OCI-LY7 (cell line): ENCODE measurements at regions not wholly inside any gene's neighbourhood (a gene's known extent, or its start where the extent isn't known, plus 50 kb on each side); places are given as distances from the start of the nearest gene placed in this dataset.

Experiments used
- BruUV-seq: library from RNA; stranded (reverse); fragments of 400-500 nt; replicated peaks from 2 replicates; lab custom pipeline; 2021; lab: Mats Ljungman, UMichigan
- CTCF ChIA-PET: fragments of 300-600 bp; sonication (Branson Sonifier 250); formaldehyde crosslinking; loops from one replicate; lab custom pipeline; 2022; ENCODE audit warnings: antibody characterized with exemption; ENCODE audit not compliant: unreplicated experiment; lab: Charles Lee
- POLR2A ChIA-PET: fragments of 300-600 bp; sonication (Branson Sonifier 250); formaldehyde crosslinking; loops from one replicate; lab custom pipeline; 2022; ENCODE audit warnings: antibody characterized with exemption; lab: Charles Lee
- DNase-seq: peaks from one replicate; pipeline ENCODE4 v3.0.0-alpha.2; 2015; ENCODE audit warnings: low spot score
- H2AFZ ChIP-seq: fragments of 200-600 bp; sonication (generic), shearing (Covaris generic); 2 replicates; pipeline ENCODE4 v1.6.1; 2014; ENCODE audit warnings: mild to moderate bottlenecking, antibody characterized with exemption, low read length, moderate library complexity
- H3K27ac ChIP-seq: fragments of 200-600 bp; sonication (generic); 2 replicates; pipeline ENCODE4 v1.5.1; 2014; ENCODE audit warnings: mixed run types, low read depth, mild to moderate bottlenecking, moderate library complexity, low read length, inconsistent platforms; ENCODE audit not compliant: poor library complexity, severe bottlenecking
- H3K36me3 ChIP-seq: fragments of 200-600 bp; sonication (generic); 2 replicates; pipeline ENCODE4 v1.6.1; 2014; ENCODE audit warnings: mild to moderate bottlenecking, antibody characterized with exemption, low read length, moderate library complexity, mixed read lengths; ENCODE audit not compliant: insufficient read depth
- H3K4me1 ChIP-seq: fragments of 200-600 bp; sonication (generic); 2 replicates; pipeline ENCODE4 v1.5.1; 2014; ENCODE audit warnings: mild to moderate bottlenecking, low read length; ENCODE audit not compliant: insufficient read depth, poor library complexity, severe bottlenecking
- H3K4me2 ChIP-seq: fragments of 200-600 bp; sonication (generic); 2 replicates; pipeline ENCODE4 v1.6.1; 2014; ENCODE audit warnings: mild to moderate bottlenecking, low read length
- H3K4me3 ChIP-seq: fragments of 200-600 bp; sonication (generic); 2 replicates; pipeline ENCODE4 v1.5.1; 2014; ENCODE audit warnings: mild to moderate bottlenecking, low read depth, low read length; ENCODE audit not compliant: poor library complexity, severe bottlenecking
- H3K79me2 ChIP-seq: fragments of 200-600 bp; sonication (generic); 2 replicates; pipeline ENCODE4 v1.6.1; 2016; ENCODE audit warnings: low read depth, mild to moderate bottlenecking, low read length, moderate library complexity, mixed read lengths; ENCODE audit not compliant: insufficient read depth
- H3K9me2 ChIP-seq: fragments of 200-600 bp; sonication (generic); 2 replicates; pipeline ENCODE4 v1.6.1; 2016; ENCODE audit warnings: mild to moderate bottlenecking, low read length, mixed read lengths; ENCODE audit not compliant: insufficient read depth
- H3K9me3 ChIP-seq: fragments of 200-600 bp; sonication (generic); 2 replicates; pipeline ENCODE4 v1.6.1; 2014; ENCODE audit warnings: mild to moderate bottlenecking, mixed run types, low read length, mixed read lengths
- H4K20me1 ChIP-seq: fragments of 200-600 bp; sonication (generic); 2 replicates; pipeline ENCODE4 v1.6.1; 2014; ENCODE audit warnings: mild to moderate bottlenecking, antibody characterized with exemption, low read length, moderate library complexity, mixed read lengths; ENCODE audit not compliant: insufficient read depth
- EZH2phosphoT487 ChIP-seq: fragments of 200-600 bp; sonication (generic); IDR thresholded peaks from 2 replicates; pipeline ENCODE4 v1.6.1; 2018; ENCODE audit warnings: low read depth, borderline replicate concordance, mild to moderate bottlenecking, mixed run types, antibody characterized with exemption, low read length, moderate library complexity, mixed read lengths
- intact Hi-C: fragments of 100-400 bp; cut with micrococcal nuclease; formaldehyde crosslinking; loops from one replicate; pipeline ENCODE4 v1.10.0; 2022; ENCODE audit not compliant: unreplicated experiment
- TF ChIP-seq, protein P1 (sequence below): fragments of 200-600 bp; sonication (generic); conservative IDR thresholded peaks from 2 replicates; pipeline ENCODE4 v1.5.1; 2014; ENCODE audit warnings: mild to moderate bottlenecking, antibody characterized with exemption, low read length, moderate library complexity, mixed read lengths

DNA sequence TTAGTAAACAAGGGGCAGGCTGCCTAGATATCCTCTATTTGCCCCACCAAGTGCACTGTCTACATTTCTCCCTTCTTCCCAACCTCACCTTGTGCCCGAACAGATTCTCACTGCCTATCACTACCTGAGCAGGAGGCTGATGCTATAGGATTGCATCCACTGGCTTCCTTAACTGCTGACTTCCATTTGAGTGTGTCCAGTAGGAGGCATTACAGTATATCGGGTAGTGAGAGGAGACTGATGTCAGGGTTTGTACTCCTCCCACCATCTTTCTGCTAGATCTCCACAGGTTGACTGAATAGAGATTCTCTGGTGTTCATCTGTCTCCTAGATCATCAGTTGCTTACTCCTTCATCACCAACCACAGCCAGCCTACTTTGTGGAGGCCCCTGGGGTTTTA, 796.3 kb downstream of the LRRIQ3 start:
- intact Hi-C loops, result no loop called here
- no peak overlapping the region for H3K4me2 ChIP-seq
- no peaks in the 10 kb centered on the region for H3K9me2 ChIP-seq
- no peaks in the 10 kb centered on the region for H3K36me3 ChIP-seq
- H3K9me3 ChIP-seq, result no peaks in the 10 kb centered on the region
- no peaks in the 10 kb centered on the region for H3K4me1 ChIP-seq
- H3K4me3 ChIP-seq, result no peak overlapping the region
- no peaks in the 10 kb centered on the region for H4K20me1 ChIP-seq
- CTCF ChIA-PET, result no interaction called here
- no TSS peak for BruUV-seq
- no peak for DNase-seq
- no peaks in the 10 kb centered on the region for H3K79me2 ChIP-seq
- POLR2A ChIA-PET, result no interaction called here
- H3K27ac ChIP-seq, result no peak overlapping the region
- H2AFZ ChIP-seq, result no peak overlapping the region
- TF ChIP-seq, protein P1, sequence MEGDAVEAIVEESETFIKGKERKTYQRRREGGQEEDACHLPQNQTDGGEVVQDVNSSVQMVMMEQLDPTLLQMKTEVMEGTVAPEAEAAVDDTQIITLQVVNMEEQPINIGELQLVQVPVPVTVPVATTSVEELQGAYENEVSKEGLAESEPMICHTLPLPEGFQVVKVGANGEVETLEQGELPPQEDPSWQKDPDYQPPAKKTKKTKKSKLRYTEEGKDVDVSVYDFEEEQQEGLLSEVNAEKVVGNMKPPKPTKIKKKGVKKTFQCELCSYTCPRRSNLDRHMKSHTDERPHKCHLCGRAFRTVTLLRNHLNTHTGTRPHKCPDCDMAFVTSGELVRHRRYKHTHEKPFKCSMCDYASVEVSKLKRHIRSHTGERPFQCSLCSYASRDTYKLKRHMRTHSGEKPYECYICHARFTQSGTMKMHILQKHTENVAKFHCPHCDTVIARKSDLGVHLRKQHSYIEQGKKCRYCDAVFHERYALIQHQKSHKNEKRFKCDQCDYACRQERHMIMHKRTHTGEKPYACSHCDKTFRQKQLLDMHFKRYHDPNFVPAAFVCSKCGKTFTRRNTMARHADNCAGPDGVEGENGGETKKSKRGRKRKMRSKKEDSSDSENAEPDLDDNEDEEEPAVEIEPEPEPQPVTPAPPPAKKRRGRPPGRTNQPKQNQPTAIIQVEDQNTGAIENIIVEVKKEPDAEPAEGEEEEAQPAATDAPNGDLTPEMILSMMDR, result no peak
- no peak for TF ChIP-seq EZH2phosphoT487

- Histone ChIP-seq H2AFZ (no peak overlapping the region), H4K20me1 (no peaks in the 10 kb centered on the region), H3K27ac (no peak overlapping the region), H3K4me1 (no peaks in the 10 kb centered on the region), H3K4me3 (no peak overlapping the region), H3K9me2 (no peaks in the 10 kb centered on the region), H3K9me3 (no peaks in the 10 kb centered on the region), H3K79me2 (no peaks in the 10 kb centered on the region), H3K4me2 (no peak overlapping the region), H3K36me3 (no peaks in the 10 kb centered on the region)
- intact Hi-C loops, result no loop called here
- DNase-seq, result no peak
- TF ChIP-seq, protein P1, result no peak
- no peak for TF ChIP-seq EZH2phosphoT487
- POLR2A ChIA-PET, result interaction anchor here (0.8 kb wide), 1 partner anchor 97 kb away, joined by 3 read pairs; no protein-coding TSS in a partner anchor
- no TSS peak for BruUV-seq
- CTCF ChIA-PET, result no interaction called here
Measured at GRCh38 chr1:73382966-73383365, 815.0 kb downstream of the LRRIQ3 start.

DNA sequence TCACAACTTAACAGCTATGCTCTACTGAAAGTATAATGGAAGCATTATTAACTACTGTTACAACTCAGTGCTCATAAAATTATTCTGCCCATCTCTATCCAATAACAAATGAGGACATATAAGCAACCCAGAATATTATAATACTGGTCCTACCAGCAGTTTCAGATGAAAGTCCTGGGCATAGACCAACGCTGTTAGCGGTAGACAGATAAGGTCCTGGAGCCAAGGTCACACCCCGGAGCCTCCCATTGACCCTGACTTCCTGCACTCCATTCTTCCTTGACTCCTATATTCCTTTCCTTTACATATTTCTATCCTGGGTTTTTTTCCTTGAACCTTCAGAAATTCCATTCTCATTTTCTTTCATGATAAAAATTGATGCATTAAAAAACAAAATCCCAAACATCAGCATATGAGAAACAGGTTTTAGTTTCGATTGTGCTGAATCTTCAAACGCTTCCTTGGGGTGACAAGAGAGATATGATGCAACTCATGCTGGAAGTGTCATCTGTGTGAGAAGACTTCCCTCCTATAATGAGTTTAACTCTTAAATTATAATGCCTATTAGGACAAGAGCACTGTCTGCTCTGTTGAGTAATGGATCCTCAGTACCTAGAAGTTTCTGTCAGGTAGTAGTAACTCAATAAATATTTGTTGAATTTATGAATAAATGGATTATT, 831.1 kb downstream of the LRRIQ3 start:
- ChIA-PET CTCF (no interaction called here), POLR2A (no interaction called here)
- Histone ChIP-seq H3K27ac (no peak overlapping the region), H3K4me2 (no peak overlapping the region), H3K4me3 (no peak overlapping the region), H3K9me3 (no peaks in the 10 kb centered on the region), H3K4me1 (no peaks in the 10 kb centered on the region), H3K79me2 (no peaks in the 10 kb centered on the region), H3K9me2 (no peaks in the 10 kb centered on the region), H3K36me3 (no peaks in the 10 kb centered on the region), H2AFZ (no peak overlapping the region), H4K20me1 (no peaks in the 10 kb centered on the region)
- DNase-seq, result no peak
- TF ChIP-seq EZH2phosphoT487, result no peak
- TF ChIP-seq, protein P1, result no peak
- BruUV-seq, result no TSS peak
- intact Hi-C loops, result no loop called here
